GM12878 (cell line): ENCODE measurements at regions not wholly inside any gene's neighbourhood (a gene's known extent, or its start where the extent isn't known, plus 50 kb on each side); places are given as distances from the start of the nearest gene placed in this dataset.

Experiments used
- ATAC-seq: fragments of 200-7000 bp; cut with Tn5 transposase; 3 replicates; pipeline ENCODE4 v1.9.1; 2020; ENCODE audit warnings: mild to moderate bottlenecking, moderate library complexity
- BruUV-seq: library from RNA; stranded (reverse); fragments of 400-500 nt; replicated peaks from 2 replicates; lab custom pipeline; 2021; lab: Mats Ljungman, UMichigan
- CTCF ChIA-PET: fragments of 300-600 bp; sonication (Branson Sonifier 250); formaldehyde crosslinking; extraction: SDS; loops from one replicate; lab custom pipeline; 2021; ENCODE audit warnings: inconsistent platforms; lab: Yijun Ruan, JAX
- POLR2A ChIA-PET: fragments of 350-600 bp; formaldehyde crosslinking; extraction: SDS; loops from one replicate; lab custom pipeline; 2021; ENCODE audit warnings: inconsistent platforms; lab: Charles Lee
- RAD21 ChIA-PET: fragments of 300-600 bp; sonication (Branson Sonifier 250); formaldehyde crosslinking; loops from one replicate; lab custom pipeline; 2023; ENCODE audit warnings: antibody characterized with exemption; ENCODE audit not compliant: unreplicated experiment; lab: Charles Lee
- SMC1A ChIA-PET: fragments of 300-600 bp; sonication (Branson Sonifier 250); formaldehyde crosslinking; loops from one replicate; lab custom pipeline; 2023; ENCODE audit not compliant: unreplicated experiment, uncharacterized antibody; lab: Charles Lee
- DNase-seq: peaks from one replicate; pipeline ENCODE4 v3.0.0-alpha.2; 2011; ENCODE audit warnings: low read depth, low spot score
- FAIRE-seq: peaks from 3 replicates; lab custom pipeline; 2011; peaks lifted over from hg19 to GRCh38; lab: Jason Lieb, UNC
- H2AFZ ChIP-seq: 2 replicates; pipeline ENCODE4 v1.6.0; 2011; ENCODE audit warnings: low read depth, low read length, control low read depth; ENCODE audit not compliant: control insufficient read depth
- H3K27ac ChIP-seq: 2 replicates; pipeline ENCODE4 v1.5.1; 2011; ENCODE audit warnings: control low read depth; ENCODE audit not compliant: control insufficient read depth, insufficient read depth
- H3K27me3 ChIP-seq, 2 experiments: replicated peaks in 1 of 2; 2 replicates each; pipeline versions ENCODE4 v1.6.0 to v1.6.1; 2011; ENCODE audit warnings: low read length in 1 of 2; ENCODE audit not compliant: control insufficient read depth in 2 of 2, insufficient read depth in 2 of 2
- H3K36me3 ChIP-seq, 2 experiments: 2 replicates each; pipeline ENCODE4 v1.5.1; 2011; ENCODE audit warnings: low read length in 1 of 2; ENCODE audit not compliant: control insufficient read depth in 2 of 2, insufficient read depth in 2 of 2
- H3K4me1 ChIP-seq: 2 replicates; pipeline ENCODE4 v1.6.1; 2011; ENCODE audit warnings: mild to moderate bottlenecking, low read length, moderate library complexity, mixed read lengths; ENCODE audit not compliant: control insufficient read depth, insufficient read depth
- H3K4me2 ChIP-seq: 2 replicates; pipeline ENCODE4 v1.6.0; 2011; ENCODE audit warnings: control low read depth; ENCODE audit not compliant: control insufficient read depth, insufficient read depth
- H3K4me3 ChIP-seq: fragments of 200-600 bp; sonication (generic); 2 replicates; pipeline ENCODE4 v1.5.1; 2016
- H3K79me2 ChIP-seq: 2 replicates; pipeline ENCODE4 v1.6.0; 2011; ENCODE audit warnings: low read length; ENCODE audit not compliant: control insufficient read depth, insufficient read depth
- H3K9ac ChIP-seq: 2 replicates; pipeline ENCODE4 v1.8.0; 2011; ENCODE audit warnings: low read length, control low read depth, mixed read lengths; ENCODE audit not compliant: control insufficient read depth, insufficient read depth
- H3K9me3 ChIP-seq: replicated peaks from 3 replicates; pipeline ENCODE4 v1.5.1; 2011; ENCODE audit warnings: mild to moderate bottlenecking, low read length; ENCODE audit not compliant: control insufficient read depth, insufficient read depth
- H4K20me1 ChIP-seq: 2 replicates; pipeline ENCODE4 v1.6.0; 2011; ENCODE audit not compliant: control insufficient read depth, insufficient read depth
- BCL3 ChIP-seq: IDR thresholded peaks from 2 replicates; pipeline ENCODE4 v1.6.1; 2011; ENCODE audit warnings: borderline replicate concordance, low read depth, mild to moderate bottlenecking, moderate library complexity, low read length; ENCODE audit not compliant: insufficient read depth, poor library complexity, severe bottlenecking
- EZH2 ChIP-seq: IDR thresholded peaks from 2 replicates; pipeline ENCODE4 v1.6.1; 2012; ENCODE audit warnings: low read depth, mild to moderate bottlenecking, control low read depth, inconsistent platforms, low read length, borderline replicate concordance; ENCODE audit not compliant: control insufficient read depth
- PAX8 ChIP-seq: fragments of 450-650 bp; IDR thresholded peaks from 2 replicates; pipeline ENCODE4 v1.6.1; 2017; ENCODE audit warnings: mild to moderate bottlenecking, moderate library complexity
- POU2F2 ChIP-seq: IDR thresholded peaks from 3 replicates; pipeline ENCODE4 v1.6.1; 2011; ENCODE audit warnings: low read depth, mild to moderate bottlenecking, low read length, borderline replicate concordance
- RBBP5 ChIP-seq: fragments of 200-600 bp; sonication (generic); conservative IDR thresholded peaks from 2 replicates; pipeline ENCODE4 v1.6.1; 2016
- SIN3A ChIP-seq: IDR thresholded peaks from 2 replicates; pipeline ENCODE4 v1.6.1; 2012; ENCODE audit warnings: low read depth, low read length, improper control_type of control experiment
- SP1 ChIP-seq: IDR thresholded peaks from one replicate; pipeline ENCODE4 v1.6.1; 2011; ENCODE audit warnings: low read depth, low read length
- SUZ12 ChIP-seq: fragments of 200-600 bp; sonication (generic); IDR thresholded peaks from one replicate; pipeline ENCODE4 v1.6.1; 2018; ENCODE audit warnings: antibody characterized with exemption, mild to moderate bottlenecking; ENCODE audit not compliant: unreplicated experiment
- TCF12 ChIP-seq: IDR thresholded peaks from 2 replicates; pipeline ENCODE4 v1.6.1; 2011; ENCODE audit warnings: low read depth, mild to moderate bottlenecking, low read length
- ZNF24 ChIP-seq: fragments of 450-650 bp; IDR thresholded peaks from 2 replicates; pipeline ENCODE4 v1.6.1; 2017; ENCODE audit warnings: antibody characterized with exemption, mild to moderate bottlenecking
- WGBS: methylation state at CpG from one replicate; pipeline ENCODE4 v1.1.6; 2016; ENCODE audit warnings: low lambda C conversion rate; ENCODE audit not compliant: insufficient replicate concordance, insufficient coverage; ENCODE audit errors: missing lambda C conversion rate; 5-methylcytosine and 5-hydroxymethylcytosine counted together
- in situ Hi-C: fragments of 300-500 bp; cut with MboI; formaldehyde crosslinking; loops from 9 replicates; pipeline ENCODE4 v1.14.3; 2018; ENCODE audit warnings: mixed read lengths
- intact Hi-C: fragments of 100-400 bp; cut with micrococcal nuclease; formaldehyde crosslinking; loops from one replicate; pipeline ENCODE4 v1.14.2; 2022; ENCODE audit not compliant: unreplicated experiment

DNA sequence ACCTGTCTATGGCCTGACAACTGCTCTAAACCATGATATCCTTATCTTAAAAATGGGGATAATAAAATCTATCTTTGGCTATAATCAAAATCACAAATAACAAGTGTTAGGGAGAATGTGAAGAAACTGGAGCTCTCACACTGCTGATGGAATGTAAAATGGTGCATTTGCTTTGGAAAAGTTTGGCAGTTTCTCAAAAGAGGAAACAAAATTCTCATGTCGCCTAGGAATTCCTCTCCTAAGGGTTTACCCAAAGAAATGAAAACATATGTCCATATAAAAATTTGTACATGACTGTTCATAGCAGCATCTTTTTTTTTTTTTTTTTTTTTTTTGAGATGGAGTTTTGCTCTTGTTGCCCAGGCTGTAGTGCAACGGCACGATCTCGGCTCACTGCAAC lies 64.3 kb downstream of the ZNF281 start:
- no peaks in the 10 kb centered on the region for H4K20me1 ChIP-seq
- POLR2A ChIA-PET: no interaction called here
- 100% methylated on average over 1 of the region's 4 CpGs for WGBS
- intact Hi-C loops (no loop called here), in situ Hi-C loops (no loop called here)
- H3K79me2 ChIP-seq: no peaks in the 10 kb centered on the region
- H3K36me3 ChIP-seq: no peaks in the 10 kb centered on the region
- no peaks in the 10 kb centered on the region for H3K27me3 ChIP-seq
- H3K9ac ChIP-seq: no peak overlapping the region
- SMC1A ChIA-PET: no interaction called here
- DNase-seq: no peak
- no peak for ATAC-seq
- H3K9me3 ChIP-seq: no peaks in the 10 kb centered on the region
- H3K4me3 ChIP-seq: no peak overlapping the region
- TF ChIP-seq POU2F2 (no peak), EZH2 (no peak), SIN3A (no peak), TCF12 (no peak), SUZ12 (no peak), RBBP5 (no peak), PAX8 (no peak), SP1 (no peak), ZNF24 (no peak), BCL3 (no peak)
- no peak for FAIRE-seq
- no peak overlapping the region for H3K4me2 ChIP-seq
- no TSS peak for BruUV-seq
- H3K4me1 ChIP-seq: no peaks in the 10 kb centered on the region
- no peak overlapping the region for H2AFZ ChIP-seq
- CTCF ChIA-PET: no interaction called here
- RAD21 ChIA-PET: no interaction called here
- no peak overlapping the region for H3K27ac ChIP-seq
